ENCODE measurements at regions not wholly inside any gene's neighbourhood (a gene's known extent, or its start where the extent isn't known, plus 50 kb on each side); places are given as distances from the start of the nearest gene placed in this dataset.
"Not testable (repeated sequence)": the region's sequence is repeated elsewhere in the genome, so short reads cannot be mapped to it uniquely, and the experiment has no call there.

DNA sequence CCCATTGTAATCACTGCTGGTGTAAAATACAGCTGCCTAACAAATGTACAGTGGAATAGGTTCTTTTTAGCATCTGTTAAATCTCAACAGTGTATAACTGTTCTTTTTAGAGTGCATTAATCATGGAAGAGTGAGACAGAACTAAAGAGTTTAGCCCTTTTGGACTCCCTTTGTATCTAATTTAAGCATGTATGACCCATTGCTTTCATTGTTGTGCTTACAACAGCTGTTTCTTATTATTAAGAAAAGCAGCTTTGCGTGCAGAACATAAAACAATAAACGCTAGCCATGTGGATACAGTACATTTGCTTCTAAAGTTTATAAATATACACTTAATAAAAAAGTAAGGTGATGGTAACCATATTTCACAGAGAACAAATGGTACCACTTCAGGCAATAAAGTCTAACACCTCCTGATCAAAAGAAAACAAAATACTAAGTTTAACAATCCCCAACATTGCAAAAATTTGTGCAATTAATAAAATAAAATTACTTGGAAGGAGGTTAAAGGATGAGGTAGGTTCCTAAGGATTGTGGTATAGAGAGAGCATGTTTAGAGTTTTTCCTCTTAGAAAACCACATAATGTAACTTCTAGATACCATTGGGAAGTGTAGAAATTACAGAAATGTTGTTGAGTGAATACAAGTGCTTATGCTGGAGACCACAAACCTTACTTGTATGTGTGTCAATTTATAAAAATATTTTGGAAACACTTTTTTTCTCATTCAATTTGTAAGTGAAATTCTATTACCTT lies 448.7 kb downstream of the SLC6A15 start:
- no peak for DNase-seq
- no peaks in the 10 kb centered on the region for H3K9me3 ChIP-seq (ENCODE audit: control insufficient read depth, low read length, poor library complexity, severe bottlenecking)

DNA sequence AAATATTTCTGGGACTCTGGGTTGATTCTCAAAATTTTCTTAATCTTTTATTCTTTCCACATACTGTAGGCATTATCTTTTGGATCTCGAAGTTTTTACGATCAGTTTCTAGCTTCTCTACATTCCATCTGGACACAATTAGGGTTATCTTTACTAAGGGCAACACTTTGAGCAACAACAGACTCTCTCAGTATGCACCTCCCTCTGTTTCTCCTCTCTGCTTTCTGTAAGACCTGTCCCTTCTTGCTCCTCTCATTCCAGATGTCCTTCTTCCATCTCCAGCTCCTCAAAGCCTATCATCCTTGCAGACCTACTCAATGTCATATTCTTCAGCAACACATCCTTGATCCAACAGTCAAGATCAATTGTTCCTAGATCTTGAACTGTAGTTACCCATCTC lies 457.0 kb downstream of the SLC6A15 start:
- no peaks in the 10 kb centered on the region for H3K4me1 Mint-ChIP-seq
- H3K27me3 Mint-ChIP-seq = no peaks in the 10 kb centered on the region
- no peaks in the 10 kb centered on the region for H3K36me3 Mint-ChIP-seq (ENCODE audit: low read depth)
- H3K4me3 Mint-ChIP-seq = no peak overlapping the region
- no peaks in the 10 kb centered on the region for H3K9me3 ChIP-seq (ENCODE audit: control insufficient read depth, low read length, poor library complexity, severe bottlenecking)
- no peak for DNase-seq
- no peak overlapping the region for H3K27ac Mint-ChIP-seq
- no peak for ATAC-seq

More for the DNA sequence above, 448.7 kb downstream of the SLC6A15 start:
- no peak for ATAC-seq
- Mint-ChIP-seq H3K4me1 (no peaks in the 10 kb centered on the region), H3K4me3 (no peak overlapping the region), H3K27me3 (no peaks in the 10 kb centered on the region), H3K27ac (no peak overlapping the region), H3K36me3 (ENCODE audit: low read depth) (no peaks in the 10 kb centered on the region)

DNA sequence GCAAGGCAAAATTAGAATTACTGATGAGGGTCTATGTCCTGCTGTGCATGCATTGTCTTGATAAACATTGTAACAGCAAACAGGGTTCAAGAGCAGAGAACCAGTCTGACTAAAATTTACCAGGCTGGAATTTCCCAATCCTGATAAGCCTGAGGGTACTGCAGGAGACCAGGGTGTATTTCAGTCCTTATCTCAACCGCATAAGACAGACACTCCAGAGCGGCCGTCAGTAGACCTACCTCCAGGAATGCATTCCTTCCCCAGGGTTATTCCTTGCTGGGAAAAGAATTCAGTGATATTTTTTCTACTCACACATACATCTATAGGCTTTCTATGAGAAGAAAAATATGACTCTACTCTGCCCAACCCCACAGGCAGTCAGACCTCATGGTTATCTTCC lies 466.1 kb downstream of the SLC6A15 start:
- H3K4me1 Mint-ChIP-seq; ATAC-seq; H3K27ac Mint-ChIP-seq; H3K4me3 Mint-ChIP-seq; H3K27me3 Mint-ChIP-seq; DNase-seq; H3K36me3 Mint-ChIP-seq (ENCODE audit: low read depth); H3K9me3 ChIP-seq (ENCODE audit: control insufficient read depth, low read length, poor library complexity, severe bottlenecking): not testable (repeated sequence)

DNA sequence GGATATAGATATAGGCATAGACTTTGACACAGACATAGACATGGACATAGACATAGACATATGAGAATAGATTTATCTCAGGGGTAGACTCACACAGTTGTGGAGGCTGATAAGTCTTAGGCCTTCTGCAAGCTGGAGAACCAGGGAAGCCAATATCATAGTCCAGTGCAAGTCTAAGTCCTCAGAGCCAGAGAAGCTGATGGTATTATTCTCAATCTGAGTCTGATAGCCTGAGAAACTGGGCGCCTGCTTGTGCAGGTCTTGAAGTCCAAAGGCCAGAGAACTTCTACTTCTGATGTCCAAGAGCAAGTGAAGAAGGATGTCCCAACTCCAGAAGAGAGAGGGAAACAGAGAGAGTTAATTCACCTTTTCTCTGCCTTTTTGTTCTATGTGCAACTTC lies 476.5 kb downstream of the SLC6A15 start:
- peaks cover 2% of the 10 kb centered on the region for H3K9me3 ChIP-seq (ENCODE audit: control insufficient read depth, low read length, poor library complexity, severe bottlenecking)
- no peaks in the 10 kb centered on the region for H3K4me1 Mint-ChIP-seq
- H3K36me3 Mint-ChIP-seq (ENCODE audit: low read depth) = no peaks in the 10 kb centered on the region
- DNase-seq = no peak
- H3K27ac Mint-ChIP-seq = no peak overlapping the region
- no peak overlapping the region for H3K4me3 Mint-ChIP-seq
- no peaks in the 10 kb centered on the region for H3K27me3 Mint-ChIP-seq
- no peak for ATAC-seq

DNA sequence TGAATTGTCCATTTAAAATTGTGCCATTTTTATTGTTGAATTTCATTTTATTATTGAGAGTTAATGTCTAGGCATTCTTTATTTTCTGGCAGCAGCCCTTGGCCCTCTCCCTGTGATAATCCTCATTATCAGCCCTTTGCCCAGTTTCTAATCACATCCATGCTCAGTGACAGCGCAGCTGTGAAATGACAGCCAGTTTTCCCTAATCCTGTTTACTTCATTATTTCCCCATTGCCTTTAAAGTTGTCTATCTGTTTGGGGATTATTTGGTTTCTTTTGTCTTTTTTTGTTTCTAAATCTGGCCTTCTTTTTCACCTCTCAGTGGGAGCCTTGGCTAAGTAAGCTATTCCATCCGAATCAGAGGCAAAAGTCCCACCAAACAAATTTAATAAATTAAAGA lies 476.9 kb downstream of the SLC6A15 start:
- Mint-ChIP-seq H3K36me3 (ENCODE audit: low read depth) (no peaks in the 10 kb centered on the region), H3K4me1 (no peaks in the 10 kb centered on the region), H3K27ac (no peak overlapping the region), H3K27me3 (no peaks in the 10 kb centered on the region), H3K4me3 (no peak overlapping the region)
- ATAC-seq = no peak
- H3K9me3 ChIP-seq (ENCODE audit: control insufficient read depth, low read length, poor library complexity, severe bottlenecking) = peaks cover 2% of the 10 kb centered on the region
- DNase-seq = no peak

DNA sequence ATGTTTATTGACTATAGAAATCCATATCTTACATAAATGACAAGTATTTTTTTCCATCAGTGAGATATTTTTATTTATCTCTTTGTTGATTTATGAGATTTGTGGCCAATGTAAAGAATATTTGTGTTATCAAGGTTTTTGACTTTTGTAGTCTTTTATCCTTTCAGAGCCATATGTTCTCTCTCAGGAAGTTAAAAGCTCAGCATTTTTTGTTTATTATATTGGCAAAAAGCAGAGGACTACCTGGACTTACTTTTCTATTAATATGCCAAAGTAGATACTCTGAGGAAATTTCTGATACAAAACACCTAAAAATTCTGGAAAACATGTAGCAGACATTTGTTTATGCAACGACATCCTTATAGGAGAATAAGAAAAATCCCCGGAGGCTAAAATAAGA lies 490.3 kb downstream of the SLC6A15 start:
- Mint-ChIP-seq H3K4me1 (no peaks in the 10 kb centered on the region), H3K27ac (no peak overlapping the region), H3K27me3 (no peaks in the 10 kb centered on the region), H3K4me3 (no peak overlapping the region), H3K36me3 (ENCODE audit: low read depth) (no peaks in the 10 kb centered on the region)
- no peaks in the 10 kb centered on the region for H3K9me3 ChIP-seq (ENCODE audit: control insufficient read depth, low read length, poor library complexity, severe bottlenecking)
- ATAC-seq (no peak), DNase-seq (no peak)

DNA sequence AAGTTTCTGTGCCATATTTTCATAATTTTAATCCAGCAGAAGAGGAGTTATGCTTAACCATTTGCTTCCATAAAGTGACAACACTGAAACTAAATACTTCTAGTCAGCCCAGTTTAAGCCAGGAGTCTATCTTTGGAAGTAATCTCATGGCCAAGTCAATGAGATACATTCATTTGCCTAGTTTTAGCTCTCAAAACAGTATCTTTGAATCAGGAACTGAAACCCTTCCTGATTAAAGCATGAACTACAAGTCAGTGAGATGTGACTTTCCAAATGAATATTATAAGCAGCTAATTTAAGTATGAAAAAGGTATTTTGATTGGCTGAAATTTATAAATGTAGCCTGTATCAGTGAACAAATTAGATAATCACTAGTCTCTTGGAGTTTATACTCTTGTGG lies 491.5 kb downstream of the SLC6A15 start:
- DNase-seq (no peak), ATAC-seq (no peak)
- no peaks in the 10 kb centered on the region for H3K4me1 Mint-ChIP-seq
- H3K27ac Mint-ChIP-seq = no peak overlapping the region
- H3K4me3 Mint-ChIP-seq = no peak overlapping the region
- H3K27me3 Mint-ChIP-seq = no peaks in the 10 kb centered on the region
- H3K9me3 ChIP-seq (ENCODE audit: control insufficient read depth, low read length, poor library complexity, severe bottlenecking) = no peaks in the 10 kb centered on the region
- no peaks in the 10 kb centered on the region for H3K36me3 Mint-ChIP-seq (ENCODE audit: low read depth)

DNA sequence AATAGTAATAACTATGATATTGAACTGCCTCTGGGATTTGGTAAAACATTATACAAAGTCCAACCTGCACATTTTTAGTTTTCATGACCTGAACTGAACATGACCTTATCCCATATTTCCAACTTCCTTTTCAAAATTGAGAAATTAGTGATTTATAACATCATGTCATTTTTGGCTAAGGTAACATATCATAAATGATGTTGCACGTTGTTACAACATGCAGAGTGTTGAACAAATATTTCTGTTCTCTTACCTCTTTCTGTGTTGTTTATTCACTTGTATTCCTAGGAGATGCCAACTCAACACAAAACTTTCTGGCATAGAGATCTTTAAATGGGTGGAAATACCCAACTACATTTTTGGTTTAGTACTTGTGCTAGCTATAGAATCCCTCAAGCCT lies 496.0 kb downstream of the SLC6A15 start:
- DNase-seq = no peak
- H3K9me3 ChIP-seq (ENCODE audit: control insufficient read depth, low read length, poor library complexity, severe bottlenecking) = no peaks in the 10 kb centered on the region
- no peaks in the 10 kb centered on the region for H3K4me1 Mint-ChIP-seq
- H3K27ac Mint-ChIP-seq = no peak overlapping the region
- H3K36me3 Mint-ChIP-seq (ENCODE audit: low read depth) = no peaks in the 10 kb centered on the region
- no peak overlapping the region for H3K4me3 Mint-ChIP-seq
- H3K27me3 Mint-ChIP-seq = no peaks in the 10 kb centered on the region
- ATAC-seq = no peak

DNA sequence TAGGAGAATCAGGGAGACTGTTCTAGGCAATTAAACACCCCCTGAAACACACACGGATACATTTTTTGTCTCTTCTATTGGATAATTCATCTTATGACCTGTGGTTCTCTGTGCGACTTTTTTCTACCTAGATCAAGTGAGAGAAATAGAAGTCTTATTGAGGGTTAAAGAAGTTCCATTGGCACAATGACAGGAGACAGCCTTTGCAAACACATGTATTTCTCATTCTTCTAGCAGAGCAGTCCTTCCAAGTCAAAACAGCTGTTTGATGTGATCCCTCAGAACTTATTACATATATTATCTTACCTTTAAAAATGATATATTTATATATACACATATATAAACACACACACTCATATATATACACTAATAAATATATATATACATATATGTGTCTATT lies 496.7 kb downstream of the SLC6A15 start:
- Mint-ChIP-seq H3K4me3 (no peak overlapping the region), H3K27ac (no peak overlapping the region), H3K27me3 (no peaks in the 10 kb centered on the region), H3K4me1 (no peaks in the 10 kb centered on the region), H3K36me3 (ENCODE audit: low read depth) (no peaks in the 10 kb centered on the region)
- H3K9me3 ChIP-seq (ENCODE audit: control insufficient read depth, low read length, poor library complexity, severe bottlenecking) = no peaks in the 10 kb centered on the region
- DNase-seq = no peak
- ATAC-seq = no peak

DNA sequence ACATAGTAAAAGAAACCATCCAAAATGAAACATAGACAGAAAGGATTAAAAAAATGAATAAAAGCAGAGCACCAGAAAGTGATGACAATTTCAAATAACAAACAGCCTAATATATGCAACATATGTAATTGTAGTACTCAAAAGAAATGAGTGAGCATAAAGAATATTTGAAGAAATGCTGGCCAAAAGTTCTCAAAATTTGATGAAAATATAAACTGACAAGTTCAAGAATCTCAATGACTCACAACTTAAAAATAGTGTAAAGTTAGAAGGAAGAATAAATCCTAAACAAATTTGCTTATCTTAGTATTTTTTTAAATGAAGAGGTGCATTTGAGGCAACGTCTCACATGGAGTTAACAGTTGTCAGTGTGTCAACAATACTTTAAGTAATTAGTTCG lies 498.9 kb downstream of the SLC6A15 start:
- H3K36me3 Mint-ChIP-seq (ENCODE audit: low read depth) = no peaks in the 10 kb centered on the region
- no peaks in the 10 kb centered on the region for H3K9me3 ChIP-seq (ENCODE audit: control insufficient read depth, low read length, poor library complexity, severe bottlenecking)
- no peaks in the 10 kb centered on the region for H3K27me3 Mint-ChIP-seq
- ATAC-seq = no peak
- no peaks in the 10 kb centered on the region for H3K4me1 Mint-ChIP-seq
- no peak overlapping the region for H3K27ac Mint-ChIP-seq
- no peak overlapping the region for H3K4me3 Mint-ChIP-seq
- DNase-seq = no peak

DNA sequence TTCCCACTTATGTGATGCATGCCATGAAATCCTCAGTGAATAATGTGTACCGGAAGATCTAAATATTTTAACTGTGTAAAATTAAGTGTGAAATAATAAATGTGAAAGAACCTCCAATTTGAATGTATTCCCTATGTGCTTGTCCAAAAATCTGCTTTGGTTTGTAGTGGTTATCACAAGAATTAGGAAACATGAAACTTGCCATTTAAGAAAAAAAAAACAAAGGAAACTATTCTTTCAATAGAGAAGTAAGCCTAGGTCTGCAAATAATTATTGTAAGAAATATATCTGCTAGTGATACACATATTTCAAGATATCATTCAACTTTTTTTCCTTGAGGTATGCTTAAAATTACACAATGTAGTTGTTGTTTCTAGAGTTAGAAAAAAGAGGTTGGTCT lies 500.4 kb downstream of the SLC6A15 start:
- H3K9me3 ChIP-seq (ENCODE audit: control insufficient read depth, low read length, poor library complexity, severe bottlenecking) = no peaks in the 10 kb centered on the region
- no peak overlapping the region for H3K27ac Mint-ChIP-seq
- no peaks in the 10 kb centered on the region for H3K36me3 Mint-ChIP-seq (ENCODE audit: low read depth)
- no peaks in the 10 kb centered on the region for H3K27me3 Mint-ChIP-seq
- DNase-seq (no peak), ATAC-seq (no peak)
- H3K4me3 Mint-ChIP-seq = no peak overlapping the region
- H3K4me1 Mint-ChIP-seq = no peaks in the 10 kb centered on the region

DNA sequence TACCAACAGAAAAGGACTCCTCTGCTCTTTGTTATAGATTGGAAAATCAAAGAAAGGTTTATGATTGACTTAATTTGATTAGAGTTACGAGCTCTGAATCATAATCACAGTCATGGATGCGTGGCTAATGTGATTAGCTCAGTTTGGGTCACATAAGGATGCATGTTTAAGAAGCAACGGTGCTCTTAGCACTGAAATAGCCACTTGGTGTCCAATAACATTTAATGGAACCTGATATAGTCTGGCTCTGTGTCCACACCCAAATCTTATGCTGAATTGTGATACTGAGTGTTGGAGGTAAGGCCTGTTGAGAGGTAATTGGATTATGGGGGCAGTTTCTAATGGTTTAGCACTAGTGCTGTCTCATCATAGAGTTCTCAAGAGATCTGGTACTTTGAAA lies 501.6 kb downstream of the SLC6A15 start:
- H3K36me3 Mint-ChIP-seq (ENCODE audit: low read depth) = no peaks in the 10 kb centered on the region
- H3K27ac Mint-ChIP-seq = no peak overlapping the region
- ATAC-seq (no peak), DNase-seq (no peak)
- no peaks in the 10 kb centered on the region for H3K27me3 Mint-ChIP-seq
- no peak overlapping the region for H3K4me3 Mint-ChIP-seq
- no peaks in the 10 kb centered on the region for H3K4me1 Mint-ChIP-seq
- H3K9me3 ChIP-seq (ENCODE audit: control insufficient read depth, low read length, poor library complexity, severe bottlenecking) = no peaks in the 10 kb centered on the region

DNA sequence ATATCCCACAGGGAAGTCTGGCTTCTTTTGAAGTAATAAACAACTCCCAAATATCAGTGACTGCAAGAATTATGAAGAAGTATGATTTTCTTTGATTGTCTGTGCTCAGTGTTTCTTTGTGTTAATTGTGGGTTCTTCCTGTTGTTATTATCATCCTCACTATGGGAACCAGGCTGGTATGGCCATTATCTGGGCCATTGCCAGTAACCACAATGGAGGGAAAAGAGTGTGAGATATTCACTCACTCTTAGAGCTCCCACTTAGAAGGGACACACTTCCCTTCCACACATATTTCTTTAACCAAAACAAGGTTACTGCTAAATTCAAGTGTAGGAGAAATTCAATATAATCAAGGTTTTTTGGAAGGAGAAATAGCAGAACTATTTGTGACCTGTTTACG lies 503.7 kb downstream of the SLC6A15 start:
- Mint-ChIP-seq H3K4me3 (no peak overlapping the region), H3K27me3 (no peaks in the 10 kb centered on the region), H3K36me3 (ENCODE audit: low read depth) (no peaks in the 10 kb centered on the region), H3K4me1 (no peaks in the 10 kb centered on the region), H3K27ac (no peak overlapping the region)
- DNase-seq (no peak), ATAC-seq (no peak)
- no peaks in the 10 kb centered on the region for H3K9me3 ChIP-seq (ENCODE audit: control insufficient read depth, low read length, poor library complexity, severe bottlenecking)

DNA sequence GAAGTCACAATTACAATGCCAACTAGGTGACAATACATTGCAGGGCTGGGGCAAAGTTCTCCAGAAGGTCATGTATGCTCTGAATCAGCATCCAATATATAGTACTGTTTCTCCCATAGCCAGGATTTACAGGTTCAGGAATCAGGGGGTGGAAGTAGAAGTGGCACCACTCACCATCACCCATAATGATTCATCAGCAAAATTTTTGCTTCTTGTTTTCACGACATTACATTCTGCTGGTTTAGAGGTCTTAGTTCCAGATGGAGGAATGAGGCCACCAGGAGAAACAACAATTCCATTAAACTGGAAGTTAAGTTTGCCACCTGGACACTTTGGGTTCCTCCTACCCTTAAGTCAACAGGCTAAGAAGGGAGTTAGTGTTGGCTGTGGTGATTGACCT lies 505.9 kb downstream of the SLC6A15 start:
- not testable (repeated sequence) for H3K27ac Mint-ChIP-seq; ATAC-seq; DNase-seq; H3K4me1 Mint-ChIP-seq; H3K9me3 ChIP-seq (ENCODE audit: control insufficient read depth, low read length, poor library complexity, severe bottlenecking); H3K27me3 Mint-ChIP-seq; H3K4me3 Mint-ChIP-seq; H3K36me3 Mint-ChIP-seq (ENCODE audit: low read depth)

Measured in T-helper 17 cell (primary cell).